Head of caudate nucleus (tissue), 42 donors: ENCODE measurements at regions not wholly inside any gene's neighbourhood (a gene's known extent, or its start where the extent isn't known, plus 50 kb on each side); places are given as distances from the start of the nearest gene placed in this dataset.
"Not testable (repeated sequence)": the region's sequence is repeated elsewhere in the genome, so short reads cannot be mapped to it uniquely, and the experiment has no call there.

Experiments
- DNase-seq, 42 donors: peaks; one replicate each; pipeline versions ENCODE4 v3.0.0 to v3.0.0-alpha.2; 2020 to 2021; ENCODE audit warnings: mixed read lengths in 7 of 42
- intact Hi-C: fragments of 100-400 bp; cut with DNase I; formaldehyde crosslinking; loops from one replicate; pipeline ENCODE4 v1.15.0; 2022

GRCh38 chr2:90293806-90294205 lies 1602.3 kb downstream of the RPIA start:
- DNase-seq, intact Hi-C loops: not testable (repeated sequence)

GRCh38 chr2:90295036-90295750 lies 1603.7 kb downstream of the RPIA start:
- intact Hi-C loops, DNase-seq: not testable (repeated sequence)

GRCh38 chr2:90296484-90296777 lies 1605.0 kb downstream of the RPIA start:
- intact Hi-C loops, DNase-seq: not testable (repeated sequence)

- DNase-seq, intact Hi-C loops: not testable (repeated sequence)
Observed at GRCh38 chr2:90297701-90298100, 1606.2 kb downstream of the RPIA start.

- not testable (repeated sequence) for DNase-seq
Observed at GRCh38 chr2:90298126-90298755, 1606.8 kb downstream of the RPIA start.

GRCh38 chr2:90298983-90299382 lies 1607.5 kb downstream of the RPIA start:
- DNase-seq, intact Hi-C loops: not testable (repeated sequence)

More at GRCh38 chr2:90298126-90298755, 1606.8 kb downstream of the RPIA start:
- intact Hi-C loops, result not testable (repeated sequence)

- DNase-seq, result peak in 1 of 42 donors; percentile 7
- intact Hi-C loops, result not testable (repeated sequence)
Observed at GRCh38 chr2:90322982-90323381, 1631.5 kb downstream of the RPIA start.

GRCh38 chr2:90323612-90324558 lies 1632.4 kb downstream of the RPIA start:
- intact Hi-C loops, result not testable (repeated sequence)
- DNase-seq, result peak in 1 of 42 donors; percentile 27

- intact Hi-C loops, DNase-seq: not testable (repeated sequence)
Observed at GRCh38 chr2:90324672-90325071, 1633.2 kb downstream of the RPIA start.

GRCh38 chr2:90325796-90326353 lies 1634.4 kb downstream of the RPIA start:
- intact Hi-C loops, DNase-seq: not testable (repeated sequence)

- DNase-seq, intact Hi-C loops: not testable (repeated sequence)
Observed at GRCh38 chr2:90355546-90355945, 1664.1 kb downstream of the RPIA start.

GRCh38 chr2:90359344-90359743 lies 1667.9 kb downstream of the RPIA start:
- not testable (repeated sequence) for DNase-seq

GRCh38 chr2:90359887-90360730 lies 1668.6 kb downstream of the RPIA start:
- intact Hi-C loops, result not testable (repeated sequence)
- DNase-seq, result peak in 3 of 42 donors; percentile 1 to 36 (median 29)

More at GRCh38 chr2:90359344-90359743, 1667.9 kb downstream of the RPIA start:
- intact Hi-C loops, result not testable (repeated sequence)

GRCh38 chr2:90360731-90361035 lies 1669.2 kb downstream of the RPIA start:
- intact Hi-C loops, result not testable (repeated sequence)
- DNase-seq, result peak in 3 of 42 donors; percentile 1 to 29 (median 3)
